K562 (cell line): ENCODE measurements at regions not wholly inside any gene's neighbourhood (a gene's known extent, or its start where the extent isn't known, plus 50 kb on each side); places are given as distances from the start of the nearest gene placed in this dataset.

Experiments
- ATAC-seq: fragments of 200-7000 bp; cut with Tn5 transposase; 3 replicates; pipeline ENCODE4 v1.9.1; 2020; ENCODE audit warnings: moderate library complexity
- BruUV-seq: library from RNA; stranded (reverse); fragments of 400-500 nt; replicated peaks from 2 replicates; lab custom pipeline; 2021; lab: Mats Ljungman, UMichigan
- CTCF ChIA-PET: fragments of 300-600 bp; formaldehyde crosslinking; extraction: SDS; loops from one replicate; lab custom pipeline; 2021; ENCODE audit warnings: low intra/inter-chr PET ratio; lab: Yijun Ruan, JAX
- POLR2A ChIA-PET: fragments of 300-600, 350-650 bp; sonication (Branson Sonifier 250); formaldehyde crosslinking; extraction: SDS; loops from one replicate; lab custom pipeline; 2021; ENCODE audit warnings: antibody characterized with exemption, inconsistent platforms; lab: Yijun Ruan, JAX
- DNase-seq, 4 experiments: peaks; one replicate each; pipeline versions ENCODE4 v3.0.0 to v3.0.0-alpha.2; 2011 to 2018; ENCODE audit warnings: low spot score in 3 of 4, mixed read lengths in 3 of 4; ENCODE audit errors: extremely low read depth in 1 of 4
- FAIRE-seq: peaks from 2 replicates; lab custom pipeline; 2011; peaks lifted over from hg19 to GRCh38; lab: Jason Lieb, UNC
- H2AFZ ChIP-seq: 2 replicates; pipeline ENCODE4 v1.6.0; 2011; ENCODE audit warnings: low read depth, low read length, control low read depth, inconsistent platforms
- H3K27ac ChIP-seq: fragments of 200-600 bp; 3 replicates; pipeline ENCODE4 v1.8.0; 2011; ENCODE audit warnings: low read depth, mild to moderate bottlenecking, control low read depth, inconsistent platforms, low read length, moderate library complexity, mixed read lengths; ENCODE audit errors: extremely low read depth
- H3K27me3 ChIP-seq, 2 experiments: fragments of 300-600 bp in 1 of 2; 2 replicates in 1 of 2; 3 replicates in 1 of 2; pipeline versions ENCODE4 v1.6.0 to v1.8.0; 2011; ENCODE audit warnings: inconsistent platforms in 2 of 2, low read length in 2 of 2, mild to moderate bottlenecking in 1 of 2, mixed read lengths in 1 of 2, moderate library complexity in 1 of 2; ENCODE audit not compliant: control insufficient read depth in 2 of 2, insufficient read depth in 2 of 2
- H3K36me3 ChIP-seq: fragments of 300-600 bp; 3 replicates; pipeline ENCODE4 v1.8.0; 2011; ENCODE audit warnings: mild to moderate bottlenecking, low read length, inconsistent platforms; ENCODE audit not compliant: control insufficient read depth, insufficient read depth
- H3K4me1 ChIP-seq, 2 experiments: fragments of 200-600 bp in 1 of 2; replicated peaks in 1 of 2; 2 replicates in 1 of 2; 3 replicates in 1 of 2; pipeline versions ENCODE4 v1.5.1 to v1.8.0; 2011; ENCODE audit warnings: inconsistent platforms in 2 of 2, low read length in 2 of 2, mild to moderate bottlenecking in 1 of 2, mixed read lengths in 1 of 2, moderate library complexity in 1 of 2; ENCODE audit not compliant: control insufficient read depth in 2 of 2, insufficient read depth in 2 of 2
- H3K4me2 ChIP-seq: 2 replicates; pipeline ENCODE4 v1.6.1; 2011; ENCODE audit warnings: low read length, control low read depth, inconsistent platforms, mixed read lengths; ENCODE audit not compliant: insufficient read depth
- H3K4me3 ChIP-seq: fragments of 200-600 bp; sonication (generic), shearing (Covaris generic); 2 replicates; pipeline ENCODE4 v1.5.1; 2016; ENCODE audit warnings: control low read depth, inconsistent platforms
- H3K79me2 ChIP-seq: fragments of 200-600 bp; 3 replicates; pipeline ENCODE4 v1.8.0; 2011; ENCODE audit warnings: low read length, inconsistent platforms; ENCODE audit not compliant: control insufficient read depth, insufficient read depth
- H3K9ac ChIP-seq, 2 experiments: 2 replicates each; pipeline versions ENCODE4 v1.6.0 to v1.6.1; 2011; ENCODE audit warnings: low read depth in 2 of 2, low read length in 2 of 2, control low read depth in 1 of 2, inconsistent platforms in 1 of 2, mild to moderate bottlenecking in 1 of 2, mixed read lengths in 1 of 2; ENCODE audit not compliant: insufficient read depth in 1 of 2
- H3K9me1 ChIP-seq: one replicate; pipeline ENCODE4 v1.6.0; 2011; ENCODE audit warnings: inconsistent platforms, mild to moderate bottlenecking, low read length, moderate library complexity; ENCODE audit not compliant: control insufficient read depth, insufficient read depth
- H3K9me3 ChIP-seq: replicated peaks from 2 replicates; pipeline ENCODE4 v1.5.1; 2011; ENCODE audit warnings: low read depth, low read length, inconsistent platforms; ENCODE audit not compliant: control insufficient read depth, insufficient read depth
- H4K20me1 ChIP-seq: replicated peaks from 2 replicates; pipeline ENCODE4 v1.6.1; 2011; ENCODE audit warnings: low read length, inconsistent platforms, mixed read lengths; ENCODE audit not compliant: control insufficient read depth, insufficient read depth
- GABPA ChIP-seq: fragments of 200-800 bp; sonication (Bioruptor generic); conservative IDR thresholded peaks from 2 replicates; pipeline ENCODE4 v1.6.1; 2016; ENCODE audit warnings: low read depth, missing genetic modification characterization, missing compliant biosample characterization
- JUNB ChIP-seq: fragments of 450-650 bp; formaldehyde crosslinking; conservative IDR thresholded peaks from 2 replicates; pipeline ENCODE4 v1.4.0; 2020; ENCODE audit warnings: mild to moderate bottlenecking
- POU5F1 ChIP-seq: fragments of 150-350 bp; IDR thresholded peaks from 2 replicates; pipeline ENCODE4 v1.6.1; 2014; ENCODE audit warnings: borderline replicate concordance, low read length, low read depth, mild to moderate bottlenecking; ENCODE audit not compliant: partially characterized antibody
- SIX5 ChIP-seq, 2 experiments: IDR thresholded peaks; 2 replicates each; pipeline ENCODE4 v1.6.1; 2011; ENCODE audit warnings: low read length in 2 of 2, borderline replicate concordance in 1 of 2, low read depth in 1 of 2, mild to moderate bottlenecking in 1 of 2, moderate library complexity in 1 of 2; ENCODE audit not compliant: insufficient read depth in 1 of 2
- STAT5A ChIP-seq: IDR thresholded peaks from 2 replicates; pipeline ENCODE4 v1.6.1; 2012; ENCODE audit warnings: low read length, inconsistent platforms, borderline replicate concordance
- TEAD2 ChIP-seq: fragments of 450-650 bp; IDR thresholded peaks from 2 replicates; pipeline ENCODE4 v1.6.1; 2016; ENCODE audit warnings: missing genetic modification characterization, control low read depth, missing compliant biosample characterization
- TRIM24 ChIP-seq, 2 experiments: fragments of 450-650 bp; IDR thresholded peaks; 2 replicates each; pipeline ENCODE4 v1.6.1; 2016
- XRCC4 ChIP-seq: IDR thresholded peaks from one replicate; pipeline ENCODE4 v1.6.1; 2011; ENCODE audit not compliant: insufficient read depth, insufficient read length; ENCODE audit errors: extremely low read depth
- ZBTB7A ChIP-seq: IDR thresholded peaks from 2 replicates; pipeline ENCODE4 v1.6.1; 2011; ENCODE audit warnings: low read depth, mild to moderate bottlenecking, low read length, moderate library complexity, borderline replicate concordance; ENCODE audit not compliant: control insufficient read depth
- ZNF282 ChIP-seq: sonication (generic); formaldehyde crosslinking; IDR thresholded peaks from 2 replicates; pipeline ENCODE4 v1.8.1; 2023; ENCODE audit warnings: missing genetic modification reagents
- ZNF699 ChIP-seq: fragments of 250-450 bp; sonication (Bioruptor Pico); IDR thresholded peaks from 2 replicates; pipeline ENCODE4 v1.8.0; 2021; ENCODE audit warnings: mild to moderate bottlenecking, moderate library complexity; ENCODE audit not compliant: insufficient replicate concordance
- WGBS: fragments of 100-300 bp; shearing (Covaris generic); methylation state at CpG from one replicate; pipeline ENCODE4 v1.1.6; 2016; ENCODE audit warnings: low coverage, mixed read lengths; ENCODE audit not compliant: insufficient coverage; ENCODE audit errors: missing lambda C conversion rate; 5-methylcytosine and 5-hydroxymethylcytosine counted together
- in situ Hi-C: fragments of 300-500 bp; cut with MboI; formaldehyde crosslinking; loops from 4 replicates; pipeline ENCODE4 v1.15.0; 2018; ENCODE audit warnings: inconsistent platforms, mixed read lengths
- intact Hi-C: fragments of 100-400 bp; cut with micrococcal nuclease; formaldehyde crosslinking; loops from 2 replicates; pipeline ENCODE4 v1.14.2; 2022
- TF ChIP-seq, protein P1 (sequence below), 2 experiments: fragments of 450-650 bp in 1 of 2; sonication (generic) in 1 of 2; formaldehyde crosslinking; conservative IDR thresholded peaks; 2 replicates each; pipeline versions ENCODE4 v1.4.0 to v1.8.1; 2020 to 2022; ENCODE audit warnings: mild to moderate bottlenecking in 1 of 2, missing genetic modification reagents in 1 of 2
- TF ChIP-seq, protein P2 (sequence below): fragments of 250-450 bp; sonication (Bioruptor Pico); IDR thresholded peaks from 2 replicates; pipeline ENCODE4 v1.5.0; 2020; ENCODE audit warnings: mild to moderate bottlenecking
- TF ChIP-seq, protein P3 (sequence below): fragments of 450-650 bp; IDR thresholded peaks from one replicate; pipeline ENCODE4 v1.6.1; 2018; ENCODE audit warnings: mild to moderate bottlenecking, moderate library complexity; ENCODE audit not compliant: partially characterized antibody

DNA sequence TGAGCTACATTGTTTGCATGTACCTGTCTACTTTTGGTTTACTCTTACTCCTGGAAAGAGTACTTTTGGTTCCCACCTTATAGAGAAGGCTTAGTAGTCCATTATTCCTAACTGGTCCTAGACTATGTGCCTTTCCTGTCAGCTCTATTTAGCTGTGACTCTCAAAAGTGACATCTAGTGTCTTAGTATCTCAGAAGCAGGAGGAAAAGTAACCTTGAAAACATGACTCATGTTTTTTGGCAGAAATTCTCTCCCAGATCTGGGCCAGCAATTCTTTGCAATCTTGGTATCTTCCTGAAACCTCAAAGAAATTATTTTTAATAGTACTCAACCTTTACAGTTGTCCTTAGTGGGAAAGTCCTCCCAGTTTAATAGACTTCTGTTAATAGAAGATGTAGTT lies 691.7 kb upstream of the SEMA6A start:
- in situ Hi-C loops = no loop called here
- H4K20me1 ChIP-seq = no peaks in the 10 kb centered on the region
- DNase-seq = no peak
- CTCF ChIA-PET = no interaction called here
- H3K27me3 ChIP-seq = no peaks in the 10 kb centered on the region
- H3K27ac ChIP-seq = no peak overlapping the region
- TF ChIP-seq POU5F1 (no peak), SIX5 (IDR thresholded peaks at IDR 0.05; ENCODE audit: borderline replicate concordance in 1 of 2, insufficient read depth in 1 of 2, low read depth in 1 of 2, low read length in 2 of 2) (no peak), ZNF699 (CRISPR knock-in tag) (no peak)
- TF ChIP-seq, all 486 proteins: peak for 0
- H3K4me3 ChIP-seq = no peak overlapping the region
- H3K79me2 ChIP-seq = no peaks in the 10 kb centered on the region
- no peak overlapping the region for H3K9ac ChIP-seq
- POLR2A ChIA-PET = no interaction called here
- H3K4me1 ChIP-seq = no peaks in the 10 kb centered on the region
- H3K9me1 ChIP-seq = no peaks in the 10 kb centered on the region
- no peak for FAIRE-seq
- ATAC-seq = no peak
- intact Hi-C loops = no loop called here
- no TSS peak for BruUV-seq
- no peak overlapping the region for H2AFZ ChIP-seq
- H3K4me2 ChIP-seq = no peak overlapping the region
- H3K9me3 ChIP-seq = no peaks in the 10 kb centered on the region
- no peaks in the 10 kb centered on the region for H3K36me3 ChIP-seq

- WGBS = 0% methylated on average over 1 of the region's 1 CpG
- Histone ChIP-seq H3K4me3 (no peak overlapping the region), H3K9me3 (no peaks in the 10 kb centered on the region), H3K4me1 (no peaks in the 10 kb centered on the region), H3K27ac (no peak overlapping the region), H3K27me3 (no peaks in the 10 kb centered on the region), H3K79me2 (no peaks in the 10 kb centered on the region), H3K36me3 (no peaks in the 10 kb centered on the region), H3K4me2 (no peak overlapping the region), H3K9me1 (no peaks in the 10 kb centered on the region), H3K9ac (no peak overlapping the region), H2AFZ (no peak overlapping the region), H4K20me1 (no peaks in the 10 kb centered on the region)
- ChIA-PET CTCF (no interaction called here), POLR2A (no interaction called here)
- DNase-seq (no peak), ATAC-seq (no peak), FAIRE-seq (no peak)
- intact Hi-C loops (no loop called here), in situ Hi-C loops (no loop called here)
- no peak for TF ChIP-seq ZBTB7A
- TF ChIP-seq JUNB (CRISPR knock-in tag) = no peak
- TF ChIP-seq GABPA = no peak
- TF ChIP-seq ZNF282 (CRISPR knock-in tag) = no peak
- TF ChIP-seq, protein P1, sequence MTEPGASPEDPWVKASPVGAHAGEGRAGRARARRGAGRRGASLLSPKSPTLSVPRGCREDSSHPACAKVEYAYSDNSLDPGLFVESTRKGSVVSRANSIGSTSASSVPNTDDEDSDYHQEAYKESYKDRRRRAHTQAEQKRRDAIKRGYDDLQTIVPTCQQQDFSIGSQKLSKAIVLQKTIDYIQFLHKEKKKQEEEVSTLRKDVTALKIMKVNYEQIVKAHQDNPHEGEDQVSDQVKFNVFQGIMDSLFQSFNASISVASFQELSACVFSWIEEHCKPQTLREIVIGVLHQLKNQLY (CRISPR knock-in tag; conservative IDR thresholded peaks at IDR 0.05) = no peak
- no peak for TF ChIP-seq TEAD2 (tag)
- no peak for TF ChIP-seq STAT5A
- TF ChIP-seq, protein P2, sequence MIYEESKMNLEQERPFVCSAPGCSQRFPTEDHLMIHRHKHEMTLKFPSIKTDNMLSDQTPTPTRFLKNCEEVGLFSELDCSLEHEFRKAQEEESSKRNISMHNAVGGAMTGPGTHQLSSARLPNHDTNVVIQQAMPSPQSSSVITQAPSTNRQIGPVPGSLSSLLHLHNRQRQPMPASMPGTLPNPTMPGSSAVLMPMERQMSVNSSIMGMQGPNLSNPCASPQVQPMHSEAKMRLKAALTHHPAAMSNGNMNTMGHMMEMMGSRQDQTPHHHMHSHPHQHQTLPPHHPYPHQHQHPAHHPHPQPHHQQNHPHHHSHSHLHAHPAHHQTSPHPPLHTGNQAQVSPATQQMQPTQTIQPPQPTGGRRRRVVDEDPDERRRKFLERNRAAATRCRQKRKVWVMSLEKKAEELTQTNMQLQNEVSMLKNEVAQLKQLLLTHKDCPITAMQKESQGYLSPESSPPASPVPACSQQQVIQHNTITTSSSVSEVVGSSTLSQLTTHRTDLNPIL = no peak
- TF ChIP-seq, protein P3, sequence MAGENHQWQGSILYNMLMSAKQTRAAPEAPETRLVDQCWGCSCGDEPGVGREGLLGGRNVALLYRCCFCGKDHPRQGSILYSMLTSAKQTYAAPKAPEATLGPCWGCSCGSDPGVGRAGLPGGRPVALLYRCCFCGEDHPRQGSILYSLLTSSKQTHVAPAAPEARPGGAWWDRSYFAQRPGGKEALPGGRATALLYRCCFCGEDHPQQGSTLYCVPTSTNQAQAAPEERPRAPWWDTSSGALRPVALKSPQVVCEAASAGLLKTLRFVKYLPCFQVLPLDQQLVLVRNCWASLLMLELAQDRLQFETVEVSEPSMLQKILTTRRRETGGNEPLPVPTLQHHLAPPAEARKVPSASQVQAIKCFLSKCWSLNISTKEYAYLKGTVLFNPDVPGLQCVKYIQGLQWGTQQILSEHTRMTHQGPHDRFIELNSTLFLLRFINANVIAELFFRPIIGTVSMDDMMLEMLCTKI = no peak
- no peak for TF ChIP-seq XRCC4
- TF ChIP-seq TRIM24 (IDR thresholded peaks at IDR 0.05) = no peak
- no TSS peak for BruUV-seq
Observed at GRCh38 chr5:117263231-117263630, 688.6 kb upstream of the SEMA6A start.
